ENCODE measurements at regions not wholly inside any gene's neighbourhood (a gene's known extent, or its start where the extent isn't known, plus 50 kb on each side); places are given as distances from the start of the nearest gene placed in this dataset.

- DNase-seq (ENCODE audit: low read depth) = no peak
- no peak for TF ChIP-seq CTCF (IDR thresholded peaks at IDR 0.05; ENCODE audit: insufficient read depth, low read depth, low read length)
- no peak overlapping the region for H3K4me3 ChIP-seq (ENCODE audit: low read depth, low read length)
Observed at GRCh38 chr14:106811162-106811561, 1284.8 kb downstream of the TMEM121 start.

- H3K4me3 ChIP-seq (ENCODE audit: low read depth, low read length) = no peak overlapping the region
- TF ChIP-seq CTCF (IDR thresholded peaks at IDR 0.05; ENCODE audit: insufficient read depth, low read depth, low read length) = no peak
- no peak for DNase-seq (ENCODE audit: low read depth)
Observed at GRCh38 chr14:106812788-106813476, 1286.5 kb downstream of the TMEM121 start.

- DNase-seq (ENCODE audit: low read depth) = no peak
- TF ChIP-seq CTCF (IDR thresholded peaks at IDR 0.05; ENCODE audit: insufficient read depth, low read depth, low read length) = no peak
- no peak overlapping the region for H3K4me3 ChIP-seq (ENCODE audit: low read depth, low read length)
Observed at GRCh38 chr14:106813477-106813823, 1287.1 kb downstream of the TMEM121 start.

- no peak for TF ChIP-seq CTCF (IDR thresholded peaks at IDR 0.05; ENCODE audit: insufficient read depth, low read depth, low read length)
- H3K4me3 ChIP-seq (ENCODE audit: low read depth, low read length) = no peak overlapping the region
- no peak for DNase-seq (ENCODE audit: low read depth)
Observed at GRCh38 chr14:106820119-106820518, 1293.7 kb downstream of the TMEM121 start.

- no peak overlapping the region for H3K4me3 ChIP-seq (ENCODE audit: low read depth, low read length)
- no peak for TF ChIP-seq CTCF (IDR thresholded peaks at IDR 0.05; ENCODE audit: insufficient read depth, low read depth, low read length)
- no peak for DNase-seq (ENCODE audit: low read depth)
Observed at GRCh38 chr14:106821119-106821518, 1294.7 kb downstream of the TMEM121 start.

- H3K4me3 ChIP-seq (ENCODE audit: low read depth, low read length) = no peak overlapping the region
- TF ChIP-seq CTCF (IDR thresholded peaks at IDR 0.05; ENCODE audit: insufficient read depth, low read depth, low read length) = no peak
Observed at GRCh38 chr14:106822905-106823304, 1296.5 kb downstream of the TMEM121 start.

GRCh38 chr14:106823552-106823951 lies 1297.2 kb downstream of the TMEM121 start:
- no peak for DNase-seq (ENCODE audit: low read depth)
- TF ChIP-seq CTCF (IDR thresholded peaks at IDR 0.05; ENCODE audit: insufficient read depth, low read depth, low read length) = no peak
- no peak overlapping the region for H3K4me3 ChIP-seq (ENCODE audit: low read depth, low read length)

More at GRCh38 chr14:106822905-106823304, 1296.5 kb downstream of the TMEM121 start:
- no peak for DNase-seq (ENCODE audit: low read depth)

All from fibroblast of villous mesenchyme (primary cell).